ENCODE measurements at regions not wholly inside any gene's neighbourhood (a gene's known extent, or its start where the extent isn't known, plus 50 kb on each side); places are given as distances from the start of the nearest gene placed in this dataset.

- no peak for TF ChIP-seq CTCF (IDR thresholded peaks at IDR 0.05; ENCODE audit: unreplicated experiment)
- peaks cover 6% of the 10 kb centered on the region for H3K4me1 Mint-ChIP-seq (ENCODE audit: low read depth)
These were observed 261.3 kb downstream of the QDPR start for GRCh38 chr4:17250591-17250990.

GRCh38 chr4:17246656-17247055 lies 265.2 kb downstream of the QDPR start:
- no peak for TF ChIP-seq CTCF (IDR thresholded peaks at IDR 0.05; ENCODE audit: unreplicated experiment)
- no peaks in the 10 kb centered on the region for H3K36me3 Mint-ChIP-seq (ENCODE audit: insufficient read depth)
- no peaks in the 10 kb centered on the region for H3K9me3 Mint-ChIP-seq (ENCODE audit: low read depth)
- no peak overlapping the region for H3K27ac Mint-ChIP-seq
- no peak overlapping the region for H3K4me3 Mint-ChIP-seq (ENCODE audit: low read depth)
- H3K27me3 Mint-ChIP-seq = peaks cover 4% of the 10 kb centered on the region
- no peak for DNase-seq (ENCODE audit: low spot score, unreplicated experiment)
- no peaks in the 10 kb centered on the region for H3K4me1 Mint-ChIP-seq (ENCODE audit: low read depth)

More at GRCh38 chr4:17250591-17250990, 261.3 kb downstream of the QDPR start:
- Mint-ChIP-seq H3K27ac (no peak overlapping the region), H3K27me3 (peaks cover 4% of the 10 kb centered on the region), H3K9me3 (ENCODE audit: low read depth) (no peaks in the 10 kb centered on the region), H3K4me3 (ENCODE audit: low read depth) (no peak overlapping the region), H3K36me3 (ENCODE audit: insufficient read depth) (no peaks in the 10 kb centered on the region)
- DNase-seq (ENCODE audit: low spot score, unreplicated experiment) = no peak

- DNase-seq (ENCODE audit: low spot score, unreplicated experiment) = no peak
- Mint-ChIP-seq H3K9me3 (ENCODE audit: low read depth) (no peaks in the 10 kb centered on the region), H3K36me3 (ENCODE audit: insufficient read depth) (no peaks in the 10 kb centered on the region), H3K27me3 (no peaks in the 10 kb centered on the region), H3K4me1 (ENCODE audit: low read depth) (no peaks in the 10 kb centered on the region), H3K4me3 (ENCODE audit: low read depth) (no peak overlapping the region), H3K27ac (no peak overlapping the region)
- no peak for TF ChIP-seq CTCF (IDR thresholded peaks at IDR 0.05; ENCODE audit: unreplicated experiment)
These were observed 270.1 kb downstream of the QDPR start for GRCh38 chr4:17241835-17242234.

- DNase-seq (ENCODE audit: low spot score, unreplicated experiment) = no peak
- Mint-ChIP-seq H3K4me3 (ENCODE audit: low read depth) (no peak overlapping the region), H3K9me3 (ENCODE audit: low read depth) (no peaks in the 10 kb centered on the region), H3K4me1 (ENCODE audit: low read depth) (no peaks in the 10 kb centered on the region), H3K27me3 (no peaks in the 10 kb centered on the region), H3K36me3 (ENCODE audit: insufficient read depth) (no peaks in the 10 kb centered on the region), H3K27ac (no peak overlapping the region)
- no peak for TF ChIP-seq CTCF (IDR thresholded peaks at IDR 0.05; ENCODE audit: unreplicated experiment)
These were observed 273.3 kb downstream of the QDPR start for GRCh38 chr4:17238633-17239032.

GRCh38 chr4:17236686-17237085 lies 275.2 kb downstream of the QDPR start:
- H3K4me1 Mint-ChIP-seq (ENCODE audit: low read depth) = no peaks in the 10 kb centered on the region

More at GRCh38 chr4:17236686-17237085, 275.2 kb downstream of the QDPR start:
- Mint-ChIP-seq H3K27ac (no peak overlapping the region), H3K36me3 (ENCODE audit: insufficient read depth) (no peaks in the 10 kb centered on the region), H3K27me3 (no peaks in the 10 kb centered on the region), H3K4me3 (ENCODE audit: low read depth) (no peak overlapping the region), H3K9me3 (ENCODE audit: low read depth) (no peaks in the 10 kb centered on the region)
- no peak for DNase-seq (ENCODE audit: low spot score, unreplicated experiment)
- no peak for TF ChIP-seq CTCF (IDR thresholded peaks at IDR 0.05; ENCODE audit: unreplicated experiment)

Measured in progenitor cell of endocrine pancreas (in vitro differentiated cells).